HG03457 (cell line): ENCODE measurements at regions not wholly inside any gene's neighbourhood (a gene's known extent, or its start where the extent isn't known, plus 50 kb on each side); places are given as distances from the start of the nearest gene placed in this dataset.
A peak's percentile ranks its signal among the peaks of the same experiment; 100 is the strongest.
"Not testable (repeated sequence)": the region's sequence is repeated elsewhere in the genome, so short reads cannot be mapped to it uniquely, and the experiment has no call there.

Experiments used
- ATAC-seq: cut with Tn5 transposase; IDR thresholded peaks from one replicate; pipeline ENCODE4 v1.9.1; 2021; ENCODE audit warnings: moderate number of reproducible peaks; ENCODE audit not compliant: unreplicated experiment

GRCh38 chr4:9604031-9604892 is 160.0 kb downstream of the DEFB131A start:
- ATAC-seq, result not testable (repeated sequence)

GRCh38 chr4:9604893-9605190 is 160.6 kb downstream of the DEFB131A start:
- ATAC-seq, result not testable (repeated sequence)

GRCh38 chr4:9608300-9608699 is 164.1 kb downstream of the DEFB131A start:
- ATAC-seq, result no peak

GRCh38 chr4:9610321-9610720 is 166.1 kb downstream of the DEFB131A start:
- ATAC-seq, result not testable (repeated sequence)

- no peak for ATAC-seq
These were observed 166.9 kb downstream of the DEFB131A start for GRCh38 chr4:9611101-9611500.

- not testable (repeated sequence) for ATAC-seq
These were observed 145.0 kb upstream of the DRD5 start for GRCh38 chr4:9636411-9636810.

- ATAC-seq, result not testable (repeated sequence)
These were observed 121.8 kb upstream of the DRD5 start for GRCh38 chr4:9659678-9660077.

GRCh38 chr4:9660955-9661354 is 120.5 kb upstream of the DRD5 start:
- not testable (repeated sequence) for ATAC-seq

- not testable (repeated sequence) for ATAC-seq
These were observed 110.7 kb upstream of the DRD5 start for GRCh38 chr4:9670725-9671124.

GRCh38 chr4:9677357-9677756 is 104.1 kb upstream of the DRD5 start:
- ATAC-seq, result not testable (repeated sequence)

GRCh38 chr4:9679704-9680478 is 101.5 kb upstream of the DRD5 start:
- no peak for ATAC-seq

GRCh38 chr4:9683174-9683573 is 98.3 kb upstream of the DRD5 start:
- not testable (repeated sequence) for ATAC-seq

- not testable (repeated sequence) for ATAC-seq
These were observed 96.4 kb upstream of the DRD5 start for GRCh38 chr4:9685016-9685415.

GRCh38 chr4:9685692-9686091 is 95.7 kb upstream of the DRD5 start:
- ATAC-seq, result no peak

- not testable (repeated sequence) for ATAC-seq
These were observed 90.7 kb upstream of the DRD5 start for GRCh38 chr4:9690636-9691237.

GRCh38 chr4:9691238-9692065 is 90.0 kb upstream of the DRD5 start:
- peak; percentile 100 for ATAC-seq

- not testable (repeated sequence) for ATAC-seq
These were observed 88.5 kb upstream of the DRD5 start for GRCh38 chr4:9692791-9693491.

- ATAC-seq, result not testable (repeated sequence)
These were observed 87.0 kb upstream of the DRD5 start for GRCh38 chr4:9694403-9694802.

GRCh38 chr4:9695994-9696393 is 85.4 kb upstream of the DRD5 start:
- ATAC-seq, result not testable (repeated sequence)

GRCh38 chr4:9696561-9696960 is 84.9 kb upstream of the DRD5 start:
- ATAC-seq, result not testable (repeated sequence)
